WI38 (cell line): ENCODE measurements at regions not wholly inside any gene's neighbourhood (a gene's known extent, or its start where the extent isn't known, plus 50 kb on each side); places are given as distances from the start of the nearest gene placed in this dataset.

Source experiments
- H3K4me3 ChIP-seq: 2 replicates; pipeline ENCODE4 v1.5.1; 2011; ENCODE audit warnings: low read depth, mild to moderate bottlenecking, control low read depth, low read length
- TF ChIP-seq, protein P1 (sequence below): IDR thresholded peaks from 2 replicates; pipeline ENCODE4 v1.5.1; 2012; ENCODE audit warnings: low read depth, mild to moderate bottlenecking, control low read depth, low read length

DNA sequence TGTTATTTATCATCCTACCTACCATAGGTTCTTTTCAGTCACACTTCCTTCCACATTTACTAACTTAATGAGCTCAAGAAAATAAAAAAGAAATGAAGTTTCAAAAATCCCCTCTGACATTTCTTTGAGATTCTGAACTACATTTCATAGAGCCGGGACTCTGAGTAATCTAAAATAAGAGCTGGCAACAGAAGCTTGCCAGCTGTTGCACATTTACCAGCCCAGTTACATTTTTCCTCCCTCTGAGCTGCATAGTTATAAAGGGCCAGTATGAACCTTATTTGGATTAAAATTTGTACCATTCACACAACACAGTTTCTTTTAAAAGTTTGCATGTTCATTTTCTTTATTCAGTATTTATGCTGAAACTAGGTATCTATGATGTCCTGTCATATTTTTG, 119.5 kb upstream of the CAV2 start:
- TF ChIP-seq, protein P1, sequence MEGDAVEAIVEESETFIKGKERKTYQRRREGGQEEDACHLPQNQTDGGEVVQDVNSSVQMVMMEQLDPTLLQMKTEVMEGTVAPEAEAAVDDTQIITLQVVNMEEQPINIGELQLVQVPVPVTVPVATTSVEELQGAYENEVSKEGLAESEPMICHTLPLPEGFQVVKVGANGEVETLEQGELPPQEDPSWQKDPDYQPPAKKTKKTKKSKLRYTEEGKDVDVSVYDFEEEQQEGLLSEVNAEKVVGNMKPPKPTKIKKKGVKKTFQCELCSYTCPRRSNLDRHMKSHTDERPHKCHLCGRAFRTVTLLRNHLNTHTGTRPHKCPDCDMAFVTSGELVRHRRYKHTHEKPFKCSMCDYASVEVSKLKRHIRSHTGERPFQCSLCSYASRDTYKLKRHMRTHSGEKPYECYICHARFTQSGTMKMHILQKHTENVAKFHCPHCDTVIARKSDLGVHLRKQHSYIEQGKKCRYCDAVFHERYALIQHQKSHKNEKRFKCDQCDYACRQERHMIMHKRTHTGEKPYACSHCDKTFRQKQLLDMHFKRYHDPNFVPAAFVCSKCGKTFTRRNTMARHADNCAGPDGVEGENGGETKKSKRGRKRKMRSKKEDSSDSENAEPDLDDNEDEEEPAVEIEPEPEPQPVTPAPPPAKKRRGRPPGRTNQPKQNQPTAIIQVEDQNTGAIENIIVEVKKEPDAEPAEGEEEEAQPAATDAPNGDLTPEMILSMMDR = no peak
- no peak overlapping the region for H3K4me3 ChIP-seq

DNA sequence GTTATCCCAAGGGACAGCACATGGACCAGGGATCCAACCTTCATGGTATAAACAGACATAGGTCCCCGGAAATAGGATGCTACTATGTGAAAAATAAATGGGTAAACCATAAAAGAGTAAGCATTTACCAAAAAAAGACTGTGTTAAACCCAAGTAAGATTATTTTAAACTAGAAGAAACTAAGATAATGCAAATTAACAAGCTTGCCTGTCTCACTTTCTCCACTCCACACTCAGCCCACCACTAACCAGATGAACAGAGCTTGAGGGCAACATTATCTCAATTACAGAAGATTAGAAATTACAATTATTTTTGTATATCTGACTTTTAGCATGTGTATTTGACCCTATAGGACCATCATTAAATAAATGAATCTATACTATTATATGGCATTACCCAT, 117.2 kb upstream of the CAV2 start:
- H3K4me3 ChIP-seq = no peak overlapping the region
- TF ChIP-seq, protein P1 = no peak

DNA sequence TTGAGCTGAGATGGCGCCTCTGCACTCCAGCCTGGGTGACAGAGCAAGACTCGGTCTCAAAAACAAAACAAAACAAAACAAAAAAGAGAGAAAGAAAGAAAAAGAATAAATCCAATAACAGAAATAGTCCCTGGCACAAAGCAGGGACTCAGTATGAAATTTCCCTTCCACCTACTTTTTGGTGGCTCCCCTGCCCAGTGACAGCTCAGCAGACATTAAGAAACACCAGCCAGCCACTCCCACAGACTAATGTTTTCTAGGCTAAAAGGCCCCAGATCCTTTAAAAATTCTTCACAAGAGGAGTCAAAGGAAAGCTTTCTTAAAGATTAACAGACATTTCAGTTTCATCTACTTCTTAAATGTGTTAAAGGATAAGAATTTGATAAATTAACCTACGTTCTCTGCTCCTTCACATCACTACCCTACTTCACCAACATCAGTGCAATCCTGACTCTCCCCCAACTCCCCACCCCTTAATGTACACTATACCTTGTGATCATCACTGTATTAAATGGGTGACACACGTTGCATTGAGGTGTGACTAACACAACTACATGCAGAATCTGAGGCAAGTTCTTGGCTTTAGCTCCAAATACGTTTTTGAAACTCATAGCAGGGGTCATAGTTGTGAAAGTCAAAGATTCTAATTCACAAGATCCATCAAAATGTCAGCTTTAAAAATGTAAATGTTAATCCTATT, 114.5 kb upstream of the CAV2 start:
- no peak overlapping the region for H3K4me3 ChIP-seq
- TF ChIP-seq, protein P1 = no peak

DNA sequence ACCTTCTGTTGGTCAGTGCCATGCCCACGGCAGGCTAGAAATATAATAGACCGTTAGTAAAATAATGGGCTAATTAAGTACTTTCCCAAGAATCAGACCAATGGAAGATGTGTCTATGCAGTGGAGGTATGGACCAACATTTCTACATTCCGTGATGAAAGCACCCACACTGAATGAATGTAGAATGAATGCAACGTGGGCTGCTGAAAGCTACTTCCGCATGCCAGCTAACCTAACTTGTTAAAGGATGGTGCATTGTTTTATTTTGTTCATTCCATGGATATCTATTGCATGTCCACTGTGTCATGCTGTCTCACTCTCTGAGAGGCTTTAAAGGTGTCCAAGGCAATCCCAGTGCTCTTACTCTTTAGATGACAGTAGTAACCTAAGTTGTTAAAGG, 112.9 kb upstream of the CAV2 start:
- H3K4me3 ChIP-seq = no peak overlapping the region
- TF ChIP-seq, protein P1 = no peak

DNA sequence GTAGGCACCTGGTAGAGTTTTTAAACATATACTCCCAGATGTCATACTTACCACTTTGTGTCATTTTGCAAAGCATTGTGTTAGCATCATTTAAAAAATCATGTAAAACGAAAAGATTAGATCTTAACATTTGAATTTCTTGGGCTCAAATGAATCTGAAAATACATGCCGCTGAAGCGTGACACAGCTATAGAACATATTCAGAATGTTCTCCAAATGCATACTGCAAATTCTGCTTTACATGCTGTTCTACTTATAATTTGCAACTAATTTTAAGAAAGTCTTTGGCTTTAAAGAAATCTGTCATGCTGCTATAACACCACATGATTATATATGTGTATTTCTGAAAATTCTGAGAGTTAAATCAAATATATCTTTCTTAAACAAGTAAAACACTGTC, 109.2 kb upstream of the CAV2 start:
- TF ChIP-seq, protein P1 = no peak
- no peak overlapping the region for H3K4me3 ChIP-seq

DNA sequence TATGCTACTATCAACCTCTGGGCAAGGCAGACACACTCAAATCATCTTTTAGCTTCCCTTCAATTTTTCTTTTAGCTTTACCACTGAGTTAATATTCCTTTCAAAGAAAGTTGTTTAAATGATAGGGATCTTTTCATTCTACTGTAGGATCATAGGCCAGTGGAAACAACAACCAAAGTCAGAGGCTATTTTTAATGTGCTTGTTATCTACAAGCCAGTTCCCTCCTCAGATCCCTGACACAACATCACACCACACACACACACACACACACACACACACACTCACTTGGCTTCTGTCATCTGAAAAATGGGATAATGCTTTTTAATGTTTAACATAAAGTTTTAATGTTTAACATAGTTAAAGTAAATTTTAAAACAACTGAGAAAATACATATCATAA, 106.7 kb upstream of the CAV2 start:
- TF ChIP-seq, protein P1 = no peak
- H3K4me3 ChIP-seq = no peak overlapping the region

DNA sequence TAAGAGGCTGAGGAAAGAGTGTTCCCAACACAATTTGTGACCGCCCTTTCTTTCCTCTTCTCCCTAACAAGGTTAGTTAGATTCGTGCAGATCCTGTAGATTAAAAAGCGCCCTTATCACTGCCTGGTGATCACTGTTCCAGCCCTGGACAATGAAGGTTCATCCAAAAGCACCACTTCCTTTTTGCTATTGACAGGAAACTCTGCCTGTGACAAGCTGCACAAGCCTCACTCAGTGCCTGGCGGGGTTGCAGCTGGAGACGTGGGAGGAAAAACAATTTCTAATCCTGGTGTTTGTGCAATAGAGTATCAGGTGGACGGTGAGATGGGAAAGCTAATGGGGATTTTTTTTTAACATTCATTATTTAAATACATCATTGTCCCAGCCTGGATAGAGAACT, 105.9 kb upstream of the CAV2 start:
- TF ChIP-seq, protein P1 = no peak
- no peak overlapping the region for H3K4me3 ChIP-seq
